ENCODE measurements at regions not wholly inside any gene's neighbourhood (a gene's known extent, or its start where the extent isn't known, plus 50 kb on each side); places are given as distances from the start of the nearest gene placed in this dataset.

DNA sequence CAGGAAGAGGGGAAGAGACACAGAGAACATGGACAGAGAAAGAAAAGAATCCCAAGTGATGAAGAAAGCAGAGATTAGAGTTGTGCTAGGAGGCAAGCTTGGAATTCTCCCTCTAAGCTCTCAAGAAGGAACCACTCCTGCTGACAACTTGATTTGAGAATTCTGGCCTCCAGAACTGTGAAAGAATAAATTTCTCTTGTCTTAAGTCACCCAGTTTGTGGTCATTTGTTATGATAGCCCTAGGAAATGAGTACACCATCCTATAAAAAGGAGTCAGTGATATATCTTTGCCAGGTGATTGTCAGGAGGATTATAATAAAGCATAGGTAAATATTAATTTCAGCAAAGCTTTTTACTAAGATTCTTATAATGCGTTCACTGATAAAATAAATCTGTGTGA lies 82.7 kb upstream of the TFEC start:
- TF ChIP-seq CTCF (IDR thresholded peaks at IDR 0.05) = no peak
- no peak for TF ChIP-seq POLR2A (IDR thresholded peaks at IDR 0.05)
